ENCODE measurements at regions not wholly inside any gene's neighbourhood (a gene's known extent, or its start where the extent isn't known, plus 50 kb on each side); places are given as distances from the start of the nearest gene placed in this dataset.

DNA sequence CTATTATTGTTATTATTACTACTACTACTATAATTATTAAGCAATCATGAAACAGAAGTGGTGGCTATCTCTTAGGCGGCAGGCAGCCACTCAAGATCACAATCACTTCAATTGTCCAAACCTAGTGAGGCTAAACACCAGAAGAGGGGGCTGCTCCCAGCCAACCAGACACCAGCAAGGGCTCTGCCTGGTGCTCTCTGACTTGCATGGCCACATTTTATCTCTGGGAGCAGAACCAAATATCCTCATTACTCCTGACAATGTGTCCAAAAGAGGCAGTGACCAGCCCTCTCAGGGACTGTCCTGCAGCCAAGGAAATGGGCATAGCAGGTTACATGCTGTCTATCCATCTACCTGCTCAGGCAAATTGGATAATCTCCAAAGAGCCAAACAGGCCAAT lies 187.4 kb upstream of the PDE1C start:
- Histone ChIP-seq H3K27me3 (ENCODE audit: insufficient read depth, low read length) (no peaks in the 10 kb centered on the region), H3K79me1 (ENCODE audit: low read length) (no peaks in the 10 kb centered on the region), H3K36me3 (ENCODE audit: control insufficient read depth in 1 of 2, insufficient read depth in 2 of 2, low read length in 2 of 2) (no peaks in the 10 kb centered on the region), H3K18ac (ENCODE audit: low read length) (no peak overlapping the region), H2AFZ (ENCODE audit: insufficient read depth, low read length, poor library complexity) (no peak overlapping the region), H3K9ac (ENCODE audit: low read length) (no peak overlapping the region), H2BK5ac (ENCODE audit: low read depth, low read length, poor library complexity) (no peak overlapping the region), H4K8ac (ENCODE audit: low read depth, low read length) (no peak overlapping the region), H4K91ac (ENCODE audit: low read depth, low read length) (no peak overlapping the region), H3K4ac (ENCODE audit: low read depth, low read length) (no peak overlapping the region), H3K23ac (ENCODE audit: low read length) (no peak overlapping the region), H3K9me3 (ENCODE audit: insufficient read depth, low read depth, low read length) (peaks cover 2% of the 10 kb centered on the region), H2BK12ac (ENCODE audit: low read length) (no peak overlapping the region), H4K12ac (ENCODE audit: low read depth, low read length) (no peak overlapping the region), H3K27ac (ENCODE audit: low read depth, low read length) (no peak overlapping the region), H3K14ac (ENCODE audit: low read length) (no peak overlapping the region), H3K4me2 (ENCODE audit: low read length) (no peak overlapping the region), H3K4me3 (ENCODE audit: low read depth, low read length) (no peak overlapping the region), H2AK5ac (ENCODE audit: low read length) (no peak overlapping the region), H2BK120ac (ENCODE audit: insufficient read depth, low read length, poor library complexity) (no peak overlapping the region), H3K4me1 (ENCODE audit: control insufficient read depth in 1 of 2, insufficient read depth in 2 of 2, low read length in 2 of 2) (peaks cover 3 to 7% of the 10 kb centered on the region in 2 experiments), H3K79me2 (ENCODE audit: control insufficient read depth, insufficient read depth, low read length, poor library complexity) (no peaks in the 10 kb centered on the region)
- no peak for DNase-seq
- WGBS (ENCODE audit: extremely low coverage, insufficient coverage, insufficient read length) = no CpG with 5 or more reads among the region's 1 CpG

DNA sequence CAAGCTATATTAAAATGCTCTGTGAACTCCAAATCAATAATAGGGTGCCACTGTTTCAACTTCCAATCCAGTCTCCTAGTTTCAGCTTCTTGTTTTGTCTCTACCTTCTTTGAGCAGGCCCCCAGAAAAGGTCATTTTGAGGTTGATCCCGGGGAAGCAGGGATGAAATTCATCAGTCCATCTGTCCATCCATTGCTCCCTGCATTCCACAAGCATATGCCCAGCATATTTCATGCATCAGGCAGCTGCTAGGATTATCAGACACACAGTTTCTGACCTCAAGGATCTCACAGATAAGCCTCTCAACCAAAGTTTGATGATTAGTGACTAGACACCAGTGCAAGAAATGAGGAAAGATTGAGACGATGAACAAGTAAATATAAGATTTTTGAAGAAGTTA lies 186.6 kb upstream of the PDE1C start:
- H3K36me3 ChIP-seq (ENCODE audit: control insufficient read depth in 1 of 2, insufficient read depth in 2 of 2, low read length in 2 of 2) = no peaks in the 10 kb centered on the region
- H3K4me3 ChIP-seq (ENCODE audit: low read depth, low read length) = no peak overlapping the region
- no peaks in the 10 kb centered on the region for H3K79me2 ChIP-seq (ENCODE audit: control insufficient read depth, insufficient read depth, low read length, poor library complexity)
- H3K23ac ChIP-seq (ENCODE audit: low read length) = no peak overlapping the region
- H3K27me3 ChIP-seq (ENCODE audit: insufficient read depth, low read length) = no peaks in the 10 kb centered on the region
- WGBS (ENCODE audit: extremely low coverage, insufficient coverage, insufficient read length) = no CpG with 5 or more reads among the region's 2 CpGs
- no peak overlapping the region for H3K9ac ChIP-seq (ENCODE audit: low read length)
- H2AK5ac ChIP-seq (ENCODE audit: low read length) = no peak overlapping the region
- H4K12ac ChIP-seq (ENCODE audit: low read depth, low read length) = no peak overlapping the region
- no peak overlapping the region for H3K27ac ChIP-seq (ENCODE audit: low read depth, low read length)
- no peak overlapping the region for H3K4me2 ChIP-seq (ENCODE audit: low read length)
- peaks cover 2% of the 10 kb centered on the region for H3K9me3 ChIP-seq (ENCODE audit: insufficient read depth, low read depth, low read length)
- no peak overlapping the region for H2BK12ac ChIP-seq (ENCODE audit: low read length)
- H4K8ac ChIP-seq (ENCODE audit: low read depth, low read length) = no peak overlapping the region
- no peak overlapping the region for H4K91ac ChIP-seq (ENCODE audit: low read depth, low read length)
- H3K14ac ChIP-seq (ENCODE audit: low read length) = no peak overlapping the region
- H3K18ac ChIP-seq (ENCODE audit: low read length) = no peak overlapping the region
- DNase-seq = no peak
- H3K79me1 ChIP-seq (ENCODE audit: low read length) = no peaks in the 10 kb centered on the region
- H2BK5ac ChIP-seq (ENCODE audit: low read depth, low read length, poor library complexity) = no peak overlapping the region
- H2AFZ ChIP-seq (ENCODE audit: insufficient read depth, low read length, poor library complexity) = no peak overlapping the region
- peaks cover 3 to 7% of the 10 kb centered on the region in 2 experiments for H3K4me1 ChIP-seq (ENCODE audit: control insufficient read depth in 1 of 2, insufficient read depth in 2 of 2, low read length in 2 of 2)
- no peak overlapping the region for H3K4ac ChIP-seq (ENCODE audit: low read depth, low read length)
- H2BK120ac ChIP-seq (ENCODE audit: insufficient read depth, low read length, poor library complexity) = no peak overlapping the region

DNA sequence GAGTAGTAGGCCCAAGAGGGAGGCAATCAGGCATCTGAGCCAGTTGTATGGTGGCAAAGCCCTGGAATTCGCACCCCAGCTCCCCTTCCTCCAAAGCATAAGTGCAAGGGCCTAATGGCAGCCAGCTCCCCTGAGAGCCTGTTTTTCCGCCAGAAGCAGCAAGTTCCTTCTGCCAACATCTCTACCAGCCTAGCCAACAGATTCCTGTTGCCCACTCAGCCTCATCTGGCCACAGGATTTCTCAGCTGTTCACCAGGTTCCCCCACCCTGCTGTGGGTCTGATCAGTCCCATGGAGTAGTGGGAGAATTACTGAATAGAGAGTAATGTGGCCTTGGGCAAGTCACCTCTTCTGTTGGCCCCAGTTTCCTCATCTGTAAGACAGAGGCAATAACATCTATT lies 186.2 kb upstream of the PDE1C start:
- no peak overlapping the region for H3K4ac ChIP-seq (ENCODE audit: low read depth, low read length)
- H2AFZ ChIP-seq (ENCODE audit: insufficient read depth, low read length, poor library complexity) = no peak overlapping the region
- H2BK5ac ChIP-seq (ENCODE audit: low read depth, low read length, poor library complexity) = no peak overlapping the region
- H4K8ac ChIP-seq (ENCODE audit: low read depth, low read length) = no peak overlapping the region
- H3K9ac ChIP-seq (ENCODE audit: low read length) = no peak overlapping the region
- H2BK12ac ChIP-seq (ENCODE audit: low read length) = no peak overlapping the region
- H3K14ac ChIP-seq (ENCODE audit: low read length) = no peak overlapping the region
- no peaks in the 10 kb centered on the region for H3K36me3 ChIP-seq (ENCODE audit: control insufficient read depth in 1 of 2, insufficient read depth in 2 of 2, low read length in 2 of 2)
- H3K4me1 ChIP-seq (ENCODE audit: control insufficient read depth in 1 of 2, insufficient read depth in 2 of 2, low read length in 2 of 2) = peaks cover 3 to 5% of the 10 kb centered on the region in 2 experiments
- no peak overlapping the region for H2AK5ac ChIP-seq (ENCODE audit: low read length)
- H4K91ac ChIP-seq (ENCODE audit: low read depth, low read length) = no peak overlapping the region
- H2BK120ac ChIP-seq (ENCODE audit: insufficient read depth, low read length, poor library complexity) = no peak overlapping the region
- H3K27me3 ChIP-seq (ENCODE audit: insufficient read depth, low read length) = no peaks in the 10 kb centered on the region
- H3K27ac ChIP-seq (ENCODE audit: low read depth, low read length) = no peak overlapping the region
- no peak for DNase-seq
- peaks cover 2% of the 10 kb centered on the region for H3K9me3 ChIP-seq (ENCODE audit: insufficient read depth, low read depth, low read length)
- H3K18ac ChIP-seq (ENCODE audit: low read length) = no peak overlapping the region
- WGBS (ENCODE audit: extremely low coverage, insufficient coverage, insufficient read length) = no CpG with 5 or more reads among the region's 2 CpGs
- no peak overlapping the region for H3K4me2 ChIP-seq (ENCODE audit: low read length)
- H3K4me3 ChIP-seq (ENCODE audit: low read depth, low read length) = no peak overlapping the region
- H3K23ac ChIP-seq (ENCODE audit: low read length) = no peak overlapping the region
- no peaks in the 10 kb centered on the region for H3K79me2 ChIP-seq (ENCODE audit: control insufficient read depth, insufficient read depth, low read length, poor library complexity)
- no peaks in the 10 kb centered on the region for H3K79me1 ChIP-seq (ENCODE audit: low read length)
- H4K12ac ChIP-seq (ENCODE audit: low read depth, low read length) = no peak overlapping the region

DNA sequence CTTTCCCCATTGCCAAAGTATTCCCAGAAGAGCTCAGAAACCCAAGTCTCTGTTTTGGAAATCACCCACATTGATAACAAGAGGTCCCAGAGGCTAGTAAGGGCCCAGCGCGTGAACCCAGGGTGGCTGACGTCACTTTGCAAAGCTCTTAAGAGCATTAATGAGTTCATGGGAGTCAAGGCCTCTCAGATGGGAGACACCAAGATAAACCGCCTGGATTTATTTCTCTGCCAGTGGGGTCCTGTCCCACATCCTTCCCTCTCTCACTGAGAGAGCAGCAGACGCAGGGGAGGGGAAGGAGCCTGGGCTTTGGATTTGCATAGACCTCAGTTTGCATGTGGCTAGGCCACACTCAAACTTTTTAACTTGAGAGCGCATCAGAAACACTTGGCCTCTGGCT lies 184.8 kb upstream of the PDE1C start:
- no peak overlapping the region for H2BK120ac ChIP-seq (ENCODE audit: insufficient read depth, low read length, poor library complexity)
- no peak overlapping the region for H3K14ac ChIP-seq (ENCODE audit: low read length)
- H2AK5ac ChIP-seq (ENCODE audit: low read length) = no peak overlapping the region
- no peak overlapping the region for H2BK12ac ChIP-seq (ENCODE audit: low read length)
- H4K91ac ChIP-seq (ENCODE audit: low read depth, low read length) = no peak overlapping the region
- no peak overlapping the region for H3K9ac ChIP-seq (ENCODE audit: low read length)
- DNase-seq = no peak
- H2AFZ ChIP-seq (ENCODE audit: insufficient read depth, low read length, poor library complexity) = no peak overlapping the region
- no peak overlapping the region for H4K8ac ChIP-seq (ENCODE audit: low read depth, low read length)
- no peak overlapping the region for H3K23ac ChIP-seq (ENCODE audit: low read length)
- no CpG with 5 or more reads among the region's 6 CpGs for WGBS (ENCODE audit: extremely low coverage, insufficient coverage, insufficient read length)
- no peak overlapping the region for H3K4ac ChIP-seq (ENCODE audit: low read depth, low read length)
- no peak overlapping the region for H3K4me3 ChIP-seq (ENCODE audit: low read depth, low read length)
- H3K27me3 ChIP-seq (ENCODE audit: insufficient read depth, low read length) = no peaks in the 10 kb centered on the region
- H3K4me1 ChIP-seq (ENCODE audit: control insufficient read depth in 1 of 2, insufficient read depth in 2 of 2, low read length in 2 of 2) = peaks cover 0 to 4% of the 10 kb centered on the region in 2 experiments
- H3K18ac ChIP-seq (ENCODE audit: low read length) = no peak overlapping the region
- H4K12ac ChIP-seq (ENCODE audit: low read depth, low read length) = no peak overlapping the region
- no peak overlapping the region for H2BK5ac ChIP-seq (ENCODE audit: low read depth, low read length, poor library complexity)
- no peaks in the 10 kb centered on the region for H3K36me3 ChIP-seq (ENCODE audit: control insufficient read depth in 1 of 2, insufficient read depth in 2 of 2, low read length in 2 of 2)
- H3K9me3 ChIP-seq (ENCODE audit: insufficient read depth, low read depth, low read length) = peaks cover 4% of the 10 kb centered on the region
- no peak overlapping the region for H3K27ac ChIP-seq (ENCODE audit: low read depth, low read length)
- H3K79me1 ChIP-seq (ENCODE audit: low read length) = no peaks in the 10 kb centered on the region
- H3K79me2 ChIP-seq (ENCODE audit: control insufficient read depth, insufficient read depth, low read length, poor library complexity) = no peaks in the 10 kb centered on the region
- no peak overlapping the region for H3K4me2 ChIP-seq (ENCODE audit: low read length)
